Smooth muscle cell (in vitro differentiated cells): ENCODE measurements at regions not wholly inside any gene's neighbourhood (a gene's known extent, or its start where the extent isn't known, plus 50 kb on each side); places are given as distances from the start of the nearest gene placed in this dataset.

Source experiments
- DNase-seq: peaks from one replicate; lab custom pipeline; 2025; ENCODE audit not compliant: unreplicated experiment; lab: John Stamatoyannopoulos, UW
- H2AFZ ChIP-seq: fragments of 200-600 bp; sonication (generic); 2 replicates; pipeline ENCODE4 v1.6.0; 2016; ENCODE audit warnings: antibody characterized with exemption, low read depth, mild to moderate bottlenecking
- H3F3A ChIP-seq: fragments of 200-600 bp; sonication (generic); 2 replicates; pipeline ENCODE4 v1.6.0; 2017; ENCODE audit warnings: antibody characterized with exemption, low read depth
- H3K27ac ChIP-seq: fragments of 200-600 bp; sonication (generic); 2 replicates; pipeline ENCODE4 v1.5.1; 2016; ENCODE audit warnings: low read depth, mild to moderate bottlenecking
- H3K27me3 ChIP-seq: fragments of 200-600 bp; sonication (generic); 2 replicates; pipeline ENCODE4 v1.6.1; 2016; ENCODE audit warnings: low read depth, mild to moderate bottlenecking
- H3K36me3 ChIP-seq: fragments of 200-600 bp; sonication (generic); 2 replicates; pipeline ENCODE4 v1.5.1; 2016; ENCODE audit warnings: low read depth
- H3K4me1 ChIP-seq: fragments of 200-600 bp; sonication (generic); 2 replicates; pipeline ENCODE4 v1.5.1; 2016; ENCODE audit warnings: low read depth
- H3K4me2 ChIP-seq: fragments of 200-600 bp; sonication (generic); 2 replicates; pipeline ENCODE4 v1.6.0; 2016; ENCODE audit warnings: mild to moderate bottlenecking
- H3K4me3 ChIP-seq: fragments of 200-600 bp; sonication (generic); 2 replicates; pipeline ENCODE4 v1.5.1; 2016; ENCODE audit warnings: mild to moderate bottlenecking
- H3K79me2 ChIP-seq: fragments of 200-600 bp; sonication (generic); 2 replicates; pipeline ENCODE4 v1.6.0; 2016; ENCODE audit warnings: low read depth, mild to moderate bottlenecking
- H3K9ac ChIP-seq: fragments of 200-600 bp; sonication (generic); 2 replicates; pipeline ENCODE4 v1.6.0; 2016; ENCODE audit warnings: low read depth
- H3K9me3 ChIP-seq: fragments of 200-600 bp; sonication (generic); replicated peaks from 2 replicates; pipeline ENCODE4 v1.5.1; 2016; ENCODE audit warnings: low read depth
- H4K20me1 ChIP-seq: fragments of 200-600 bp; sonication (generic); 2 replicates; pipeline ENCODE4 v1.6.0; 2016; ENCODE audit warnings: low read depth
- WGBS: methylation state at CpG from one replicate; pipeline ENCODE4 v1.1.7; 2016; ENCODE audit warnings: low lambda C conversion rate; 5-methylcytosine and 5-hydroxymethylcytosine counted together
- TF ChIP-seq, protein P1 (sequence below): fragments of 200-600 bp; sonication (generic); IDR thresholded peaks from 2 replicates; pipeline ENCODE4 v1.5.1; 2017; ENCODE audit warnings: borderline replicate concordance, mild to moderate bottlenecking, antibody characterized with exemption; ENCODE audit not compliant: insufficient read depth, poor library complexity, severe bottlenecking

DNA sequence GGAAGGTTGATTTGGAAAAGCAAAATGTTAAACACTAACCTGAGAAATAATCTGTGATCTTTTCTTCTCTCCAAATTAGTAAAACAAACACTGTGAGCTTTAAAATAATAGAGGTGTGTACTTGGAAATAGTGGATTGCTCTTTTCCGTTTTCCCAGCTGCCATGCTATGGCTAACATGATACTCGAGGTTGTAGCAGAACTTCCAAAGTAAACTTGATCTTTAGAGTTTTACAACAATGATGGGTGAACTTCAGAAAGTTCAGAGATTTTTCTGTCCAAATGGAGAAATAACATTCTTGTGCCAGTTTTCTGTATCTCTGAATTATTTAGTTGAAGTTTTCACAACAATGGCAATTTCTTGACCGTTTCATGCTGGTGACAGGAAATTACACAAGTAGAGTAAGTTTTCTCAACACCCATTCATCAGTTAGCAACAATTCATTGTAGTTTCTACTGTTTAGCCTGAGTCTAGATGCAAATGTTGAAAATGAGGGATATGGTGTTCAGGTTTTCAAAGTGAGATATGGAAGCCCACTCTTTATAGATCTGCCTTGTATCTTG, 135.3 kb upstream of the CTAGE1 start:
- Histone ChIP-seq H2AFZ (no peak overlapping the region), H3K79me2 (no peaks in the 10 kb centered on the region), H3K27ac (peak overlapping the region; percentile 84), H3K9ac (no peak overlapping the region), H3F3A (peaks cover 6% of the 10 kb centered on the region), H3K9me3 (no peaks in the 10 kb centered on the region), H3K36me3 (no peaks in the 10 kb centered on the region), H3K27me3 (no peaks in the 10 kb centered on the region), H3K4me3 (no peak overlapping the region), H3K4me2 (no peak overlapping the region), H4K20me1 (no peaks in the 10 kb centered on the region), H3K4me1 (peaks cover 9% of the 10 kb centered on the region)
- TF ChIP-seq, protein P1, sequence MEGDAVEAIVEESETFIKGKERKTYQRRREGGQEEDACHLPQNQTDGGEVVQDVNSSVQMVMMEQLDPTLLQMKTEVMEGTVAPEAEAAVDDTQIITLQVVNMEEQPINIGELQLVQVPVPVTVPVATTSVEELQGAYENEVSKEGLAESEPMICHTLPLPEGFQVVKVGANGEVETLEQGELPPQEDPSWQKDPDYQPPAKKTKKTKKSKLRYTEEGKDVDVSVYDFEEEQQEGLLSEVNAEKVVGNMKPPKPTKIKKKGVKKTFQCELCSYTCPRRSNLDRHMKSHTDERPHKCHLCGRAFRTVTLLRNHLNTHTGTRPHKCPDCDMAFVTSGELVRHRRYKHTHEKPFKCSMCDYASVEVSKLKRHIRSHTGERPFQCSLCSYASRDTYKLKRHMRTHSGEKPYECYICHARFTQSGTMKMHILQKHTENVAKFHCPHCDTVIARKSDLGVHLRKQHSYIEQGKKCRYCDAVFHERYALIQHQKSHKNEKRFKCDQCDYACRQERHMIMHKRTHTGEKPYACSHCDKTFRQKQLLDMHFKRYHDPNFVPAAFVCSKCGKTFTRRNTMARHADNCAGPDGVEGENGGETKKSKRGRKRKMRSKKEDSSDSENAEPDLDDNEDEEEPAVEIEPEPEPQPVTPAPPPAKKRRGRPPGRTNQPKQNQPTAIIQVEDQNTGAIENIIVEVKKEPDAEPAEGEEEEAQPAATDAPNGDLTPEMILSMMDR, result no peak
- WGBS, result 92% methylated on average over 3 of the region's 3 CpGs
- DNase-seq, result no peak

DNA sequence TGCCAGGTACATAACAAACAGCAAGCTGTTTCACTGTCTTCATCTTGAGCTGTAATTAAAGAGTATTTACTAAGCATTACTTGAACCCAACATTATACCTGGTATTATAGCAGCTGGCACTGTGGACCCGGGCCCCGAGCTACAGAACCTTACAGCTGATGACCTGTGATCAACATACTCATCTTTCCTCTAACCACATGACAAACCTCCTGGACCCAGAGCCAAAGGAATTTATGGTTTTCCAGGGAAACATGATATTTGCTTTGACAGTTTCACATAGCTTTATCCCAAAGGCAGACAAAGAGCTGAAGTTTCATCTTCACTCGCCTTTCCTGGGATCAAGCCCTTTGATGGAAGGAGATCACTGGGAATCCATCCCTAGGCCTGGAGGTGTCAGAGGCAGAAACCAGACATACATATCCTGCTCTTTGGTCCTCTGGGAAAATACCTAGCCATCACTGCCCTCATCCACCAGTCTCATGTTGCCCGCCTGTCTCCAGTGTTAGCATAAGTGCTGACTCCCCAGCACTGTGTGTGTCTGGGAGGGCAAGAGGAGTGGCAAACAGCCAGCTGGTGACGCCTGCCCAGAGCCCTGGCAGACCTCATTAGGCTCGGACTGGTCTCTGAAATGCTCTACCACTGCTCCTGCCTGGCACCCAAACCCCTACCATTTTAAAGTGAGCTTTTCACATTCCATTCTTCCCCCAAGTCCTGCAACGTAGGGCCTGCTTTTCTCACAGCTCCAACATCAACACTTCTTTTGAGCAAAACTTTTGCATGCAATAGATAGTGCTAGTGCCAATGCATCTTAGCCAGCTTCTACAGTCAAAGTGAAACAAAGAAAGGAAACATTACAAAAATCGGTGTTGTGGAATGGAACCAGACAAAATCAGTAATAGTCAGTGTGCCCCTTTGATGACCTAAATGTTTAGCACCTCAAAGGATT, 138.8 kb upstream of the CTAGE1 start:
- Histone ChIP-seq H2AFZ (no peak overlapping the region), H3K4me1 (peaks cover 27% of the 10 kb centered on the region), H3F3A (peaks cover 15% of the 10 kb centered on the region), H4K20me1 (no peaks in the 10 kb centered on the region), H3K9me3 (no peaks in the 10 kb centered on the region), H3K27me3 (no peaks in the 10 kb centered on the region), H3K27ac (peak overlapping the region; percentile 98), H3K4me2 (peak overlapping the region; percentile 98), H3K36me3 (no peaks in the 10 kb centered on the region), H3K9ac (peak overlapping the region; percentile 56), H3K4me3 (no peak overlapping the region), H3K79me2 (peaks cover 4% of the 10 kb centered on the region)
- WGBS, result 39% methylated on average over 8 of the region's 8 CpGs
- TF ChIP-seq, protein P1, result no peak
- DNase-seq, result no peak

DNA sequence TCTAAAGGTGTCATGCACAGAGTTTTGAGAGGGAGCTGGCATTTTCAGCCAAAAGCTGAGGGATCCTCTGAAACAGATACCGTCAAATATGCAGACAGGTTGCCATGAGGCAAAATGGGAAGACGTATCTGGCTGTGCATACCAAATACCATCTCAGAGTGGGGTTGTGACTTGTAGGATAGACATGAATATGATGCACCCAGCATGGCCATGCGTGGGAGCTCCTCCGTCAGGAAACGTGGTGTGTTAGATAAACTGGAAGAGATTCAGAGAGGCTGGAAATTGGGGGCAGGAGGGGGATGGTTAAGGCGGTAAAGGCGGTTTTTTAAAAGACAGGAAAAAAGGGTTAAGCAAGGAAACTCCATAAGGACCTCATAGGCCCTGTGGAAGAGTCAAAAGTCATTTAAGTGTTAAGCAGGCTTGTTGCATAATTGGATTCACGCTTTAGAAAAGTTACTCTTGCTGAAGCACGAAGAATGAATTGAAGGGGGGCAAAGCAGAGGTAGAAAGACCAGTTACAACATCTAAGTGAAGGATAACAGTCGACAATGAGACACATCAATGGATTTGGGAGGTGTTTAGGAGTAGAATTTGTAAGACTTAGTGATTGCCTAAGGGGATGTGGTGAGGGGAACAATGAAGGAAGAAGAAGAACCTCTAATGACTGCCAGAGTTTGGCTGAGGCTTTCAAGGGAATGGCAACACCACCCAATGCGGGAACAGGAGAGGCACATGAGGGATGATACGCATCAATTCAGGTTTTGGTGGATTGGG, 139.6 kb upstream of the CTAGE1 start:
- peaks cover 27% of the 10 kb centered on the region for H3K4me1 ChIP-seq
- no peak overlapping the region for H2AFZ ChIP-seq
- WGBS, result 27% methylated on average over 12 of the region's 12 CpGs
- no peak overlapping the region for H3K4me3 ChIP-seq
- no peak for DNase-seq
- H3K36me3 ChIP-seq, result no peaks in the 10 kb centered on the region
- no peaks in the 10 kb centered on the region for H4K20me1 ChIP-seq
- TF ChIP-seq, protein P1, result no peak
- peaks cover 11% of the 10 kb centered on the region for H3K79me2 ChIP-seq
- H3K4me2 ChIP-seq, result peak overlapping the region; percentile 98
- no peaks in the 10 kb centered on the region for H3K27me3 ChIP-seq
- peaks cover 15% of the 10 kb centered on the region for H3F3A ChIP-seq
- peak overlapping the region; percentile 98 for H3K27ac ChIP-seq
- peak overlapping the region; percentile 56 for H3K9ac ChIP-seq
- H3K9me3 ChIP-seq, result no peaks in the 10 kb centered on the region
